Ovary (tissue), 7 donors: ENCODE measurements at regions not wholly inside any gene's neighbourhood (a gene's known extent, or its start where the extent isn't known, plus 50 kb on each side); places are given as distances from the start of the nearest gene placed in this dataset.

Source experiments
- DNase-seq, 5 donors: peaks; one replicate each; pipeline ENCODE4 v3.0.0-alpha.2; 2019 to 2020
- H3K27ac ChIP-seq, 2 donors: fragments of 200-600 bp; one replicate each; pipeline versions ENCODE4 v1.5.1 to v1.8.0; 2019 to 2022
- H3K27me3 ChIP-seq: fragments of 200-600 bp; one replicate; pipeline ENCODE4 v1.8.0; 2022
- H3K36me3 ChIP-seq: fragments of 200-600 bp; sonication (generic); one replicate; pipeline ENCODE4 v1.5.1; 2019
- H3K4me1 ChIP-seq: one replicate; pipeline ENCODE4 v1.8.1; 2013; ENCODE audit warnings: mild to moderate bottlenecking, moderate library complexity; ENCODE audit not compliant: insufficient read depth
- H3K4me3 ChIP-seq: fragments of 200-600 bp; sonication (generic); one replicate; pipeline ENCODE4 v1.5.1; 2017
- H3K9me3 ChIP-seq, 2 donors: fragments of 200-600 bp in 1 of 2; sonication (generic) in 1 of 2; one replicate each; pipeline versions ENCODE4 v1.5.1 to v1.8.1; 2013 to 2019; ENCODE audit warnings: mild to moderate bottlenecking in 1 of 2, moderate library complexity in 1 of 2
- EP300 ChIP-seq: sonication (generic); formaldehyde crosslinking; IDR thresholded peaks from one replicate; pipeline ENCODE4 v1.6.1; 2017; ENCODE audit warnings: antibody characterized with exemption
- POLR2A ChIP-seq: fragments of 450-650 bp; IDR thresholded peaks from one replicate; pipeline ENCODE4 v1.6.1; 2017; ENCODE audit warnings: antibody characterized with exemption, mild to moderate bottlenecking, moderate library complexity
- WGBS, 3 donors: extraction: QIAGEN DNeasy Blood & Tissue Kit in 1 of 3; methylation state at CpG; one replicate each; pipeline versions ENCODE4 v1.1.5 to v1.1.7; 2013 to 2017; 5-methylcytosine and 5-hydroxymethylcytosine counted together
- intact Hi-C, 4 donors: fragments of 100-400 bp; cut with DNase I; formaldehyde crosslinking; loops; one replicate each; pipeline versions ENCODE4 v1.11.0 to v1.15.1; 2022 to 2023
- TF ChIP-seq, protein P1 (sequence below), 3 donors: fragments of 450-650 bp in 2 of 3; fragments of 200-600 bp in 1 of 3; IDR thresholded peaks; one replicate each; pipeline versions ENCODE4 v1.5.1 to v1.8.0; 2016 to 2022; ENCODE audit warnings: antibody characterized with exemption in 3 of 3, mild to moderate bottlenecking in 1 of 3
- donor health status: DM: no; HTN: no; CAD: no; lungs with moderate emphysema.
- donor health status: DM: no; HTN: no; CAD: no.
- donor health status: Bipolar disorder and iron deficiency.
- donor health status: DM: no; HTN: no; CAD: no.
- donor health status: DM: yes; HTN: yes; CAD: no.

DNA sequence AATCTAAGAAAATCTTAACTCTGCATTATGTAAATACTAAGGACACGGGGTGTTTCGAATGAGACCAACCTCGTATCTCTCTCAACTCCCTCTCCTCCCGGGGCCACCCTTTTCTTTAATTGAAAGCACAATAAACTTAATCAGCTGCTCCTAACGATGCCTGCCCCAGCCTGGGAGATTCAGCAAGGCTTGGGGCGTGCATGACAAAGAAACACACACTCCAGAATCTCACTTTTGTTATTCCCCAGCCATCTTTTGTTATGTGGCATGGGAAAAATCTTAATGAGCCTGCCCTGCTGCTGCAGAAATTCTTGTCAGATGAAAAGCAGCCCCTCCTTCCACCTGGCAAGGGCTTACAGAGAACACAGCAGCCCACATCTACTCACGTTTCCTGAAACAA lies 117.4 kb downstream of the TTLL2 start:
- Histone ChIP-seq H3K36me3 (no peaks in the 10 kb centered on the region), H3K9me3 (no peaks in the 10 kb centered on the region), H3K4me3 (no peak overlapping the region), H3K4me1 (no peaks in the 10 kb centered on the region), H3K27me3 (no peaks in the 10 kb centered on the region), H3K27ac (no peak overlapping the region)
- WGBS, 3 donors = 31 to 34% (median 32%) methylated on average over 7 of the region's 7 CpGs
- DNase-seq = no peak
- intact Hi-C loops = no loop called here
- TF ChIP-seq EP300 (no peak), POLR2A (no peak)
- TF ChIP-seq, protein P1, sequence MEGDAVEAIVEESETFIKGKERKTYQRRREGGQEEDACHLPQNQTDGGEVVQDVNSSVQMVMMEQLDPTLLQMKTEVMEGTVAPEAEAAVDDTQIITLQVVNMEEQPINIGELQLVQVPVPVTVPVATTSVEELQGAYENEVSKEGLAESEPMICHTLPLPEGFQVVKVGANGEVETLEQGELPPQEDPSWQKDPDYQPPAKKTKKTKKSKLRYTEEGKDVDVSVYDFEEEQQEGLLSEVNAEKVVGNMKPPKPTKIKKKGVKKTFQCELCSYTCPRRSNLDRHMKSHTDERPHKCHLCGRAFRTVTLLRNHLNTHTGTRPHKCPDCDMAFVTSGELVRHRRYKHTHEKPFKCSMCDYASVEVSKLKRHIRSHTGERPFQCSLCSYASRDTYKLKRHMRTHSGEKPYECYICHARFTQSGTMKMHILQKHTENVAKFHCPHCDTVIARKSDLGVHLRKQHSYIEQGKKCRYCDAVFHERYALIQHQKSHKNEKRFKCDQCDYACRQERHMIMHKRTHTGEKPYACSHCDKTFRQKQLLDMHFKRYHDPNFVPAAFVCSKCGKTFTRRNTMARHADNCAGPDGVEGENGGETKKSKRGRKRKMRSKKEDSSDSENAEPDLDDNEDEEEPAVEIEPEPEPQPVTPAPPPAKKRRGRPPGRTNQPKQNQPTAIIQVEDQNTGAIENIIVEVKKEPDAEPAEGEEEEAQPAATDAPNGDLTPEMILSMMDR (IDR thresholded peaks at IDR 0.05) = no peak

DNA sequence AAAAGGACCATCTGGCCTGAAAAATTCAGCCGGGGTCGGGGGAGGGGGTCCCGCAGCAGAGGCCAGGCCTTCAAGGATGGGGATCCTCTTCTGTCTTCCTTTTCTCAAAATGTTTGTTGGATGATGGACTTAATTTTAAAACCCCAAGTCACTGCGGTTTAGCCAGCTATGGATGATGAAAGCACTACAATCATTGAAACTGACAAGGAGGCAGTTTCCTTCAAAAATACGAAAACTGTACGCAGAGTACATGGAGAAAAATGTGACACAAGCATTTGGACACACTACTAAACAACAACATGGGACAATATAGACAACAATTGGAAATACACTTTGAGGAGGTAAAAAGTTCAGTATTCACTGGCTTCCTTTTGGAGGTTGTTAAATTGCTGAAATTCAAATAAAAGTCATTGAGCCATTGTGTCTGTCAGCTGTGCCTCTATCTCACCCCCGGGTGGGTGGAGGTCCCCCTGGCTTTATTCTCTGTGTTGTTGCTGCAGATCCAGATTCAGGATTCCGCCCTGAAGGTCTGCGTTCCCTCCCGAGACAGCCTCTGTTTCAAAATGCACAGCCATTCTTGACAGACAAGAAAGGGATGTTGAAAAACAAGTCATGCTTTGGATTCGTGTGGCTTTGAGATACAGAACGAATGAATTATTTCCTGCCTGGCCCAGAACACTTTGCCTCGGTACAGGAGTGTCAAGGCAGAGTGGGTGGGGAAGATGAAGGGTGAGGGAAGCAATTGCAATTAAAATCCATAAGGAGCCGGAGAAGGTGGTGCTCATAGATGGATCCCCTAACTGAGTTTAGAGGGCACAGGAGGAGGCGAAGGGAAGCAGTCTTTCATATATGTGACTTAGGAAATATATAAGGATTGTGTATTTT lies 118.2 kb downstream of the TTLL2 start:
- Histone ChIP-seq H3K4me3 (no peak overlapping the region), H3K27ac (no peak overlapping the region), H3K9me3 (no peaks in the 10 kb centered on the region), H3K27me3 (no peaks in the 10 kb centered on the region), H3K36me3 (no peaks in the 10 kb centered on the region), H3K4me1 (no peaks in the 10 kb centered on the region)
- intact Hi-C loops = no loop called here
- 75 to 81% (median 81%) methylated on average over 15 of the region's 15 CpGs for WGBS, 3 donors
- TF ChIP-seq, protein P1 (IDR thresholded peaks at IDR 0.05) = no peak
- TF ChIP-seq EP300 (no peak), POLR2A (no peak)
- no peak for DNase-seq

DNA sequence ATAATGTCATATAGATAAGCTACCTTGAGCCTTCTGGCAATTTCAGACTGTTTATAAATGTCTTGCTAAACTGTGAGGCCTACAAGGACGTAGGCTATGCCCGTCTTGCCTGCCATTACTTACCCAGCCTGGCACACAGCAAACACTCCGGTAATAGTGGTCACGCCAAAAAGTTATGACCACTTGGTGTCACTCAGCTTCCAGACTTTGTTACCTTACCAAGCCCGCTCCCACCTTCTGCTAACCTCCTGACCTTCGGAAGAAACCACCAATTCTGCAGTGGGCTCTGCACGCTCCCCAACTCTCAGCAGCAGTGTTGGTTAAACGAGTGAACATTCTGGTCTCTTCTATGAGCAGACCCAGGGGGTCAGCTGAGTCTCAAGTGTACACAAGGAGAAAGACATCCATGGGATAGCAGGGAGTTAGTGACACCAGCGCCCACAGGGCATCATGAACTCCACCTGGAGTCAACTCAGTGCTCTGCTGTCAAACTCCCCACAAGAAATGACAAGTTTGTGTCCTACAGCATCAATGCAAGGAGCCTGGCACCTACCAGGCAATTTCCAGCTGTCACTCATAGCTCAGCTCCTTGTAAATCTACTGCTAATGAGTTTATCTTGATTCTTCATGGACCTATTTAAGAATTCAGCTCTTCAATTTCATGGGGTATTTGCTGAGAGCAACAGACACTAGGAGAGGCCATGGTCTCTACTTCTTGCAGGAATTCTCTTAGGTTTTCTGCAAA lies 119.9 kb downstream of the TTLL2 start:
- TF ChIP-seq, protein P1 (IDR thresholded peaks at IDR 0.05) = no peak
- TF ChIP-seq EP300 (no peak), POLR2A (no peak)
- H3K27me3 ChIP-seq = no peaks in the 10 kb centered on the region
- H3K9me3 ChIP-seq = no peaks in the 10 kb centered on the region
- no peak overlapping the region for H3K4me3 ChIP-seq
- no peaks in the 10 kb centered on the region for H3K4me1 ChIP-seq
- DNase-seq = no peak
- intact Hi-C loops = no loop called here
- 89 to 95% (median 94%) methylated on average over 9 of the region's 9 CpGs for WGBS, 3 donors
- no peaks in the 10 kb centered on the region for H3K36me3 ChIP-seq
- H3K27ac ChIP-seq = no peak overlapping the region

DNA sequence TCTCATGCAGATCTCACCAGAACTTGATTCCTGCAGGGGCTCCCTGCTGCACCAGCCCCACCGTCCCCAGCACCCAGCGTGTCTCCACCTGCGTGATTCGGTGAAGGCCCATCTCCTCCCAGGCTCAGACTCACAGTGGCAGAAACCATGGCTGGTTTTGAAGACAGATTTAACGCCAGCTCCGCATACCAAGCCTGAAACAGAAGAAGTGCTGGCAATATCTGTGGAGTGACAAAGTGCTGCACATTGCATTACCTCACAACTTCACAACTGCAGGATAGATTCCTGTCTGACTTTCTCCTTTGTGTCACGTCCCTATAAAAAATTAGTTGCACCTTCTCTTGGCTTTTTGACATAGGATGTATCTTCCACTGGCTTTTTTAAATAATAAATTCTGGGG lies 120.7 kb downstream of the TTLL2 start:
- Histone ChIP-seq H3K4me3 (no peak overlapping the region), H3K27ac (no peak overlapping the region), H3K36me3 (no peaks in the 10 kb centered on the region), H3K9me3 (no peaks in the 10 kb centered on the region), H3K4me1 (no peaks in the 10 kb centered on the region), H3K27me3 (no peaks in the 10 kb centered on the region)
- TF ChIP-seq, protein P1 (IDR thresholded peaks at IDR 0.05) = no peak
- TF ChIP-seq EP300 (no peak), POLR2A (no peak)
- intact Hi-C loops = no loop called here
- 81 to 94% (median 88%) methylated on average over 7 of the region's 7 CpGs for WGBS, 3 donors
- no peak for DNase-seq
